Pancreas (tissue), 10 donors: ENCODE measurements at regions not wholly inside any gene's neighbourhood (a gene's known extent, or its start where the extent isn't known, plus 50 kb on each side); places are given as distances from the start of the nearest gene placed in this dataset.

ENCODE experiments used
- ATAC-seq, 4 donors: fragments of 200-7000 bp; cut with Tn5 transposase; one replicate each; pipeline versions ENCODE4 v1.8.0 to v1.9.1; 2020; ENCODE audit warnings: mild to moderate bottlenecking in 4 of 4, moderate library complexity in 4 of 4
- DNase-seq, 6 donors: peaks; one replicate each; pipeline ENCODE4 v3.0.0-alpha.2; 2020
- FAIRE-seq: peaks from 2 replicates; lab custom pipeline; 2012; peaks lifted over from hg19 to GRCh38; lab: Jason Lieb, UNC
- H3K27ac ChIP-seq, 4 donors: fragments of 200-600 bp; sonication (generic); 1 replicate in 3 of 4; 2 replicates in 1 of 4; pipeline versions ENCODE4 v1.5.0 to v1.8.0; 2020
- H3K27me3 ChIP-seq, 4 donors: fragments of 200-600 bp; one replicate each; pipeline ENCODE4 v1.8.0; 2021
- H3K36me3 ChIP-seq, 3 donors: fragments of 200-600 bp; sonication (generic) in 1 of 3; one replicate each; pipeline versions ENCODE4 v1.5.0 to v1.8.0; 2020 to 2021
- H3K4me1 ChIP-seq, 3 donors: fragments of 200-600 bp; one replicate each; pipeline ENCODE4 v1.8.0; 2021
- H3K4me3 ChIP-seq, 4 donors: fragments of 200-600 bp; sonication (generic) in 2 of 4; one replicate each; pipeline versions ENCODE4 v1.5.0 to v1.8.0; 2020 to 2021
- H3K9me3 ChIP-seq, 4 donors: fragments of 200-600 bp; one replicate each; pipeline ENCODE4 v1.8.0; 2021
- CTCF ChIP-seq, 4 donors: fragments of 200-600 bp; sonication (generic) in 3 of 4; IDR thresholded peaks; one replicate each; pipeline versions ENCODE4 v1.5.0 to v1.8.0; 2021; ENCODE audit warnings: antibody characterized with exemption in 4 of 4
- WGBS, 2 donors: extraction: QIAGEN DNeasy Blood & Tissue Kit; methylation state at CpG; one replicate each; pipeline ENCODE4 v1.1.7; 2013; 5-methylcytosine and 5-hydroxymethylcytosine counted together
- intact Hi-C, 3 donors: fragments of 100-400 bp; cut with DNase I; formaldehyde crosslinking; loops; one replicate each; pipeline versions ENCODE4 v1.11.1 to v1.14.2; 2022
- donor health status: healthy with polysubstance abuse.
- donor health status: DM: no; HTN: no; CAD: no; lungs with moderate emphysema.
- donor health status: DM: no; HTN: no; CAD: no.
- donor health status: control.
- donor health status: control.
- donor health status: Bipolar disorder and iron deficiency.
- donor health status: DM: yes; HTN: yes; CAD: no.
- donor health status: DM: no; HTN: no; CAD: no.
- donor health status: DM: no; HTN: no; CAD: no.
- donor health status: DM: yes; HTN: yes; CAD: no.

- H3K27me3 ChIP-seq, result no peaks in the 10 kb centered on the region
- H3K9me3 ChIP-seq, result no peaks in the 10 kb centered on the region
- no peak overlapping the region for H3K4me3 ChIP-seq
- TF ChIP-seq CTCF (IDR thresholded peaks at IDR 0.05), result no peak
- ATAC-seq, result no peak
- no peak overlapping the region for H3K27ac ChIP-seq
- intact Hi-C loops, result no loop called here
- WGBS, 2 donors, result 61 to 67% methylated on average over 10 of the region's 10 CpGs
- no peak for FAIRE-seq
- no peaks in the 10 kb centered on the region for H3K4me1 ChIP-seq
- no peaks in the 10 kb centered on the region for H3K36me3 ChIP-seq
- no peak for DNase-seq
Observed at GRCh38 chr1:29413661-29414060, 177.3 kb downstream of the PTPRU start.

- no peaks in the 10 kb centered on the region for H3K9me3 ChIP-seq
- peak in 2 of 6 donors; percentile 23 to 64 for DNase-seq
- peak in 2 of 4 donors; percentile 16 to 50 for ATAC-seq
- WGBS, 2 donors, result 45 to 47% methylated on average over 6 of the region's 6 CpGs
- no peak overlapping the region for H3K27ac ChIP-seq
- H3K27me3 ChIP-seq, result no peaks in the 10 kb centered on the region
- no peak overlapping the region for H3K4me3 ChIP-seq
- no peaks in the 10 kb centered on the region for H3K4me1 ChIP-seq
- no peaks in the 10 kb centered on the region for H3K36me3 ChIP-seq
- no peak for FAIRE-seq
- no peak for TF ChIP-seq CTCF (IDR thresholded peaks at IDR 0.05)
- intact Hi-C loops, result no loop called here
Observed at GRCh38 chr1:29412591-29412990, 176.3 kb downstream of the PTPRU start.

GRCh38 chr1:29410476-29410875, 174.2 kb downstream of the PTPRU start:
- DNase-seq (no peak), FAIRE-seq (no peak), ATAC-seq (peak in 2 of 4 donors; percentile 52 to 71)
- H3K36me3 ChIP-seq, result no peaks in the 10 kb centered on the region
- H3K4me3 ChIP-seq, result no peak overlapping the region
- intact Hi-C loops, result no loop called here
- H3K27ac ChIP-seq, result no peak overlapping the region
- no peaks in the 10 kb centered on the region for H3K27me3 ChIP-seq
- no peaks in the 10 kb centered on the region for H3K4me1 ChIP-seq
- no peak for TF ChIP-seq CTCF (IDR thresholded peaks at IDR 0.05)
- no peaks in the 10 kb centered on the region for H3K9me3 ChIP-seq
- WGBS, 2 donors, result 59 to 68% methylated on average over 6 of the region's 6 CpGs

- no peak for FAIRE-seq
Observed at GRCh38 chr1:29409616-29410015, 173.3 kb downstream of the PTPRU start.

More at GRCh38 chr1:29409616-29410015, 173.3 kb downstream of the PTPRU start:
- Histone ChIP-seq H3K36me3 (no peaks in the 10 kb centered on the region), H3K27me3 (no peaks in the 10 kb centered on the region), H3K9me3 (no peaks in the 10 kb centered on the region), H3K27ac (no peak overlapping the region), H3K4me1 (no peaks in the 10 kb centered on the region), H3K4me3 (no peak overlapping the region)
- intact Hi-C loops, result no loop called here
- DNase-seq, result no peak
- ATAC-seq, result no peak
- 68 to 82% methylated on average over 2 of the region's 2 CpGs for WGBS, 2 donors
- no peak for TF ChIP-seq CTCF (IDR thresholded peaks at IDR 0.05)
